ENCODE measurements at regions not wholly inside any gene's neighbourhood (a gene's known extent, or its start where the extent isn't known, plus 50 kb on each side); places are given as distances from the start of the nearest gene placed in this dataset.

DNA sequence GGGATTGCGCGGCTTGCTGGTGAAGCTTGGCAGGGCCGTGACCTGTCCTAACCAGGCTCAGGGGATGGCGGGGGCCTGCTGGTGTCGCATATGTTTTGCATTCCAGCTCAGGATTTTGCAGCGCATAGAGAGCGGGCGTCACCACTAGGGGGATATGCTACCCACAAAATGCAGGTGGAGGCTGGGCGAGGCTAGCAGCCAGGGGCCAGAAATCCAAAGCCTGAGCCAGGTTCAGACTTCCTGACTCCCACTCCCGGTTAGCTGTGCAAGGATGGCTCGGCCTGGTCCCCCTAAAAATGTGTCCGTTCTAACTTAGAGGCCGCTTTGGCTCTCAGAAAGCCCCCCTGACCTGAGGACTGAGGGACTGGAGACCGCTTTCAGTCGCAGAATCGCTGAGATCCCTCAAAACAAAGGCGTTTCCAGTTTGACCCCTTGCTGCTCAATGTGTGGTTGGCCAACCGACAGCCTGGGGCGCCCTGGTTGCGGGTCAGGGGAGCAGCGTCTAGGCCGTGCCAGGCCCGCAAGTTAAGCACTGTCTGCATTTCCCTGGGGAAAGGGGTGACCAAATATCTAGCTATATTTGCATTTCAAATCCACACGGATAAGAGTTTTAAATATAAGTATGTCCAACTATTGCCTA, 361.1 kb upstream of the AMELY start:
- Histone ChIP-seq H2BK15ac (ENCODE audit: low read length) (no peak overlapping the region), H3K36me3 (ENCODE audit: control insufficient read depth in 2 of 4, insufficient read depth in 4 of 4, low read length in 3 of 4) (no peaks in the 10 kb centered on the region), H4K20me1 (replicated peaks in 1 of 2; ENCODE audit: control insufficient read depth in 1 of 2, insufficient read depth in 2 of 2, low read length in 2 of 2) (peaks cover 0 to 6% of the 10 kb centered on the region in 2 experiments), H3K23me2 (ENCODE audit: low read depth, low read length) (peaks cover 4% of the 10 kb centered on the region; the same call in 1 of the 2 replicates), H4K5ac (ENCODE audit: insufficient read length, low read depth, low read length) (no peak overlapping the region), H3K4me3 (ENCODE audit: extremely low read depth in 1 of 4, insufficient read depth in 2 of 4, low read depth in 3 of 4, low read length in 4 of 4) (peak overlapping the region; percentile 59 to 77 (median 69); a peak in 7 of 8 replicates), H3K23ac (ENCODE audit: insufficient read length) (no peak overlapping the region), H2BK5ac (ENCODE audit: low read depth, low read length) (no peak overlapping the region), H3K14ac (ENCODE audit: insufficient read length) (no peak overlapping the region), H3K4me1 (replicated peaks in 1 of 4; ENCODE audit: control insufficient read depth in 3 of 4, insufficient read depth in 4 of 4, low read length in 3 of 4) (peaks cover 0 to 5% (median 1%) of the 10 kb centered on the region in 4 experiments; a peak in 4 of 7 replicates), H3K4ac (replicated peaks; ENCODE audit: insufficient read length, low read depth, low read length) (no peak overlapping the region), H3K27me3 (replicated peaks in 1 of 4; ENCODE audit: control insufficient read depth in 3 of 4, extremely low read depth in 1 of 4, insufficient read depth in 3 of 4, low read length in 3 of 4) (no peaks in the 10 kb centered on the region), H3K9ac (replicated peaks in 1 of 4; ENCODE audit: extremely low read depth in 1 of 4, low read depth in 3 of 4, low read length in 3 of 4) (peak overlapping the region in 1 of 4 experiments; percentile 47; a peak in 1 of 7 replicates), H4K91ac (replicated peaks; ENCODE audit: insufficient read length, low read length) (no peak overlapping the region), H3K79me1 (ENCODE audit: low read depth, low read length) (no peaks in the 10 kb centered on the region), H3K18ac (ENCODE audit: extremely low read depth, low read length) (no peak overlapping the region; the same call in 1 of the 2 replicates), H2AK5ac (ENCODE audit: low read depth, low read length) (no peak overlapping the region), H3K56ac (replicated peaks; ENCODE audit: insufficient read length, low read depth, low read length) (no peak overlapping the region), H3K79me2 (ENCODE audit: control insufficient read depth in 1 of 2, insufficient read depth in 2 of 2, low read length in 2 of 2) (peaks cover 11 to 31% of the 10 kb centered on the region in 2 experiments), H2AFZ (ENCODE audit: low read length) (no peak overlapping the region), H2BK20ac (ENCODE audit: low read length) (no peak overlapping the region), H2BK12ac (ENCODE audit: low read depth, low read length) (no peak overlapping the region), H3K9me3 (ENCODE audit: insufficient read depth in 2 of 2, low read depth in 1 of 2, low read length in 1 of 2) (no peaks in the 10 kb centered on the region), H3K4me2 (ENCODE audit: insufficient read depth in 1 of 2, low read depth in 2 of 2, low read length in 2 of 2) (peak overlapping the region; percentile 69 to 86), H3K27ac (ENCODE audit: low read depth, low read length) (no peak overlapping the region), H2BK120ac (replicated peaks; ENCODE audit: low read depth, low read length) (no peak overlapping the region), H4K8ac (ENCODE audit: extremely low read depth, insufficient read depth, low read length) (no peak overlapping the region; the same call in 1 of the 2 replicates)
- no peak for TF ChIP-seq POU5F1 (IDR thresholded peaks at IDR 0.05; ENCODE audit: low read depth, low read length)
- TF ChIP-seq, protein P1, sequence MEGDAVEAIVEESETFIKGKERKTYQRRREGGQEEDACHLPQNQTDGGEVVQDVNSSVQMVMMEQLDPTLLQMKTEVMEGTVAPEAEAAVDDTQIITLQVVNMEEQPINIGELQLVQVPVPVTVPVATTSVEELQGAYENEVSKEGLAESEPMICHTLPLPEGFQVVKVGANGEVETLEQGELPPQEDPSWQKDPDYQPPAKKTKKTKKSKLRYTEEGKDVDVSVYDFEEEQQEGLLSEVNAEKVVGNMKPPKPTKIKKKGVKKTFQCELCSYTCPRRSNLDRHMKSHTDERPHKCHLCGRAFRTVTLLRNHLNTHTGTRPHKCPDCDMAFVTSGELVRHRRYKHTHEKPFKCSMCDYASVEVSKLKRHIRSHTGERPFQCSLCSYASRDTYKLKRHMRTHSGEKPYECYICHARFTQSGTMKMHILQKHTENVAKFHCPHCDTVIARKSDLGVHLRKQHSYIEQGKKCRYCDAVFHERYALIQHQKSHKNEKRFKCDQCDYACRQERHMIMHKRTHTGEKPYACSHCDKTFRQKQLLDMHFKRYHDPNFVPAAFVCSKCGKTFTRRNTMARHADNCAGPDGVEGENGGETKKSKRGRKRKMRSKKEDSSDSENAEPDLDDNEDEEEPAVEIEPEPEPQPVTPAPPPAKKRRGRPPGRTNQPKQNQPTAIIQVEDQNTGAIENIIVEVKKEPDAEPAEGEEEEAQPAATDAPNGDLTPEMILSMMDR (IDR thresholded peaks at IDR 0.05; ENCODE audit: control extremely low read depth in 1 of 3, insufficient read depth in 1 of 3, low read depth in 1 of 3, low read length in 3 of 3), result peak in 2 of 3 experiments; percentile 48 to 54; a peak in 3 of 4 replicates
- TF ChIP-seq RAD21 (IDR thresholded peaks at IDR 0.05 in 1 of 2, conservative IDR thresholded peaks at IDR 0.05 in 1 of 2; ENCODE audit: low read depth in 2 of 2, low read length in 2 of 2), result peak; percentile 31 to 57; a peak in 2 of 4 replicates
- peak in 1 of 2 experiments; percentile 29; a peak in 1 of 3 replicates for TF ChIP-seq POLR2A (IDR thresholded peaks at IDR 0.05; ENCODE audit: control extremely low read depth in 1 of 2, low read depth in 2 of 2, low read length in 2 of 2)
- TF ChIP-seq TEAD4 (IDR thresholded peaks at IDR 0.05; ENCODE audit: low read depth, low read length), result peak; percentile 54; the same call in 1 of the 2 replicates
- peak; percentile 33; the same call in 1 of the 2 replicates for TF ChIP-seq TAF1 (IDR thresholded peaks at IDR 0.05; ENCODE audit: low read depth, low read length)
- CTCF ChIA-PET (ENCODE audit: partially characterized antibody), result interaction anchor here (0.5 to 2.3 kb wide), 6 partner anchors 10 to 224 kb away, joined by 3 to 8 read pairs (median 3); no protein-coding TSS in a partner anchor
- 4% methylated on average over 13 of the region's 24 CpGs; no CpG with 5 or more reads in 1 of the 2 experiments for WGBS, 2 experiments (ENCODE audit: extremely low coverage in 1 of 2, insufficient coverage in 1 of 2, insufficient read length in 1 of 2, insufficient replicate concordance in 2 of 2, low coverage in 1 of 2, low lambda C conversion rate in 2 of 2, missing lambda C conversion rate in 1 of 2)
- DNase-seq (ENCODE audit: low read depth in 1 of 2, low spot score in 2 of 2) (peak; percentile 47 to 75), FAIRE-seq (peak; percentile 72)
- POLR2A ChIA-PET (ENCODE audit: partially characterized antibody), result interaction anchor here (1.0 to 1.5 kb wide), 3 partner anchors 129 to 181 kb away, joined by 3 to 4 read pairs (median 3); no protein-coding TSS in a partner anchor

All from H1 (cell line).